ENCODE measurements at regions not wholly inside any gene's neighbourhood (a gene's known extent, or its start where the extent isn't known, plus 50 kb on each side); places are given as distances from the start of the nearest gene placed in this dataset.
A peak's percentile ranks its signal among the peaks of the same experiment; 100 is the strongest.
"Not testable (repeated sequence)": the region's sequence is repeated elsewhere in the genome, so short reads cannot be mapped to it uniquely, and the experiment has no call there.

- DNase-seq (ENCODE audit: low spot score) = no peak
Observed at GRCh38 chr5:68115584-68115983, 100.0 kb upstream of the PIK3R1 start.

- DNase-seq (ENCODE audit: low spot score) = no peak
Observed at GRCh38 chr5:68114378-68115040, 101.0 kb upstream of the PIK3R1 start.

GRCh38 chr5:68112658-68113057 lies 102.9 kb upstream of the PIK3R1 start:
- DNase-seq (ENCODE audit: low spot score) = no peak

- no peak for DNase-seq (ENCODE audit: low spot score)
Observed at GRCh38 chr5:68110894-68111293, 104.7 kb upstream of the PIK3R1 start.

- no peak for DNase-seq (ENCODE audit: low spot score)
Observed at GRCh38 chr5:68110264-68110663, 105.3 kb upstream of the PIK3R1 start.

DNA sequence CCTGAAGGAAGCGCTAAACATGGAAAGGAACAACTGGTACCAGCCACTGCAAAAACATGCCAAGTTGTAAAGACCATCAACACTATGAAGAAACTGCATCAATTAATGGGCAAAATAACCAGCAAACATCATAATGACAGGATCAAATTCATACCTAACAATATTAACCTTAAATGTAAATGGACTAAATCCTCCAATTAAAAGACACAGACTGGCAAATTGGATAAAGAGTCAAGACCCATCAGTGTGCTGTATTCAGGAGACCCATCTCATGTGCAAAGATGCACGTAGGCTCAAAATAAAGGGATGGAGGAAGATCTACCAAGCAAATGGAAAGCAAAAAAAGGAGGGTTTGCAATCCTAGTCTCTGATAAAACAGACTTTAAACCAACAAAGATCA lies 111.3 kb upstream of the PIK3R1 start:
- not testable (repeated sequence) for DNase-seq (ENCODE audit: low spot score)

- DNase-seq (ENCODE audit: low spot score) = not testable (repeated sequence)
Observed at GRCh38 chr5:68103297-68103696, 112.3 kb upstream of the PIK3R1 start.

DNA sequence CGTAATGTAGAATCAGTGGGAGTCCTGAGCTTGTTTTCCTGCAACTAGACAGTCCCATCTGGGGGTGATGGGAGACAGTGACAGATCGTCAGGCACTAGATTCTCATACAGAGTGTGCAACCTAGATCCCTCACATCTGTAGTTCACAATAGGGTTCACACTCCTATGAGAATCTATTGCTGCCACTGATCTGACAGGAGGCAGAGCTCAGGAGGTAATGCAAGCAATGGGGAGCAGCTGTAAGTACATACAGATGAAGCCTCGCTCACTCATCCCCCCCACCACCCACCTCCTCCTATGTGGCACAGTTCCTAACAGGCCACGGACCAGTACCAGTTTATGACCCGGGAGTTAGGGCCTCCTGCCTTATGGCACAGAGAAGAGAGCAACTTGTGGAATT lies 116.2 kb upstream of the PIK3R1 start:
- no peak for DNase-seq (ENCODE audit: low spot score)

GRCh38 chr5:68093455-68094159 lies 121.9 kb upstream of the PIK3R1 start:
- DNase-seq (ENCODE audit: low spot score) = no peak

DNA sequence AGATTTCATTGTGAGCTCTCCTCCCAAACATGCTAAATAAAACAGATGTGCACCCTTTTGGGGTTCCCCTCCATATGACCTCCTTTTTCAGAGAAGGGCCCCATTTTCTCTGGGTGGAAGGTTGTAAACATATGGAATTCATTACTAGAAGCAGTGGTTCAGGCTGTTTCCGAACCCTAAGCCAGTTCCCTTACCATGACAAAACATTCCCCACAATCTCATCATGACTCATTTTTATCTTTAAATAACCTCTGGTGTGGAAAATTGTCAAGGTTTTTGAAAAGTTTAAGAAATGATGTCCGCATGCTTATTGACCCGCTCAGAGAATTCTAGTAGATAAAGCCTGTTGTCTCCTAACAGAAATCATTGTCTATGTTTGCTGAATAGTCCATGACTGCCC lies 127.3 kb upstream of the PIK3R1 start:
- DNase-seq (ENCODE audit: low spot score) = no peak

DNA sequence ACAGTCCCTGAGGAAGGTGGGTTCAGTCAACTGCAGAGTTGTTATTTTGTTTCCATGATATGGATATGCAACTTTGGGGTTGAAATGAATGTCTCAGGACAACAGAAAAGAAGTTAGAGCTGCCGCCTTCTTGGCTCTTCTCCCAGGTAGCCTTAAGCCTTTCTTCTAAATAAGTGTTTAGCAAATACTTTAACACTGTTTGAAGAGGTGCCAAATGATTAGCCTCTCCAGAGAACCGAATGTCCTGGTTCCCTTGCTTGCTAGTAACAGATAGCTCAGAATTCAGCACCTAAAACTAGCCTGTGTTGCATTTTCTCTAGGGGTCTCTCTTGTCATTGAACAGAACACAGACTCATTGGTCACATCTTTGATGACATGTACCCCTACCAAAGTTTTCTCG lies 127.7 kb upstream of the PIK3R1 start:
- no peak for DNase-seq (ENCODE audit: low spot score)

DNA sequence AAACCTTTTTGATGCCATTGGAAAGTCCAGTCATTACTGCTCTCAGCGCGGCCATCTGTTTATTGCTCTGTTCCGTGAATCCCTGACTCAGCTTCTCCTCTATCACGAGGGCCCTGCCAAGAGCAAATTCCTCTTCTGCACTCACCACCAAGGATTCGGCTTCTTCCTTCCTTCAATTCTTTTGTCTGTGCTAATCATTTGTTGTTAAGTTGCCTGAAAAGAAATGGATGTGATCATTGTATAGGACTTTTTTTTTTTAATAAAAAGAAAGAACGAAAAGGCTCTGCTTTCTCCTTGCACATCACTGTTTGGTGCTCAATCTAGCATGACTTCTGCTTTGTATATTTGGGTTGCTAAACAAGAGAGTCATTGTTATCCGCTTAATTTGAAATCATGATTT lies 128.7 kb upstream of the PIK3R1 start:
- peak; percentile 88 for DNase-seq (ENCODE audit: low spot score)

GRCh38 chr5:68086439-68086838 lies 129.1 kb upstream of the PIK3R1 start:
- DNase-seq (ENCODE audit: low spot score) = no peak

GRCh38 chr5:68084396-68084795 lies 131.2 kb upstream of the PIK3R1 start:
- DNase-seq (ENCODE audit: low spot score) = no peak

GRCh38 chr5:68080282-68081050 lies 135.1 kb upstream of the PIK3R1 start:
- no peak for DNase-seq (ENCODE audit: low spot score)

GRCh38 chr5:68077349-68077894 lies 138.1 kb upstream of the PIK3R1 start:
- no peak for DNase-seq (ENCODE audit: low spot score)

DNA sequence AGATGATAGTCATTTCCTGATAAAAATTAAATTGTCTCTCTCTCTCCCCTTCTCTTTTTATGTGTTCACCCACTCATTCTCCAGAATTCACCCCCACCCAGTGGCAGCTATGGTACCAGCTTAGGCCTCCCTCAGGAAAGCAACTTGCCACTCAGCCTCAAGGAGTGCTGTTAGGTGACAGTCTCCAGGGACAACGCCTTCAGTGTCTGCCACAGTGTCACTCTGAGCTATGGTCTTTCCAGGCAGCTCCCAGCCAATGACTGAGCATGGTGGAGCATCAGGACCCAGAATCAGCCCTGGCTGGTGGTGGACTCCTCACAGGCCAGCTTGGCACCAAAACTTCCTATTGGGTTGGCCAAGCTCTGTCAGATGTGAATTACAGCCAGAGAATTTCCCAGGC lies 140.9 kb upstream of the PIK3R1 start:
- DNase-seq (ENCODE audit: low spot score) = no peak

DNA sequence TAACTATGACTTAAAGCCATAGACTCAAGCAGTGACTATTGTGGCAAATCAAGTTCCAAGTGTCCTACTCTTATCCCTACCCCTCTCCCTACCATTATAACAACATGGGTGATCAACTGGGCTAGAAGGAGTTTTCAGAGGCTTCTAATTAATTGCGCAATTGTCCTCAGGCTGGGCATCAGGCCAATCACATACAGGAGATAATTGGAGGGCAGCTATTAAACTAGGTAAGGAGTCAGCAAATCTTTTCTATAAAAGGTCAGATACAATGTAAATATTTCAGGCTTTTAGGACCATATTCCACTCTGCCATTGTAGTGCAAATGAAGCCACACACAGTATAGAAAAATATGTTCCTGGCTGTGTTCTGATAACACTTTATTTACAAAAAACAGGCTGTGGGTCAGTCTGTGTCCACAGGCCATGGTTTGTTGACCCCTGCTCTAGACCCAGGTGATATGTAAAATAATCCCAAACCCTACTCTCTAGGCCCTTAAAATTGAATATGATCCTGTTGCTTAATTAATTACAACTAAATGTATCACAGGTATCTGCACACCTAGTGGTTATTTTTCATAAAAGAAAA lies 141.4 kb upstream of the PIK3R1 start:
- no peak for DNase-seq (ENCODE audit: low spot score)

GRCh38 chr5:68071736-68072135 lies 143.8 kb upstream of the PIK3R1 start:
- no peak for DNase-seq (ENCODE audit: low spot score)

- no peak for DNase-seq (ENCODE audit: low spot score)
Observed at GRCh38 chr5:68071282-68071632, 144.3 kb upstream of the PIK3R1 start.

- no peak for DNase-seq (ENCODE audit: low spot score)
Observed at GRCh38 chr5:68070591-68071281, 144.8 kb upstream of the PIK3R1 start.
